Neural progenitor cell (in vitro differentiated cells): ENCODE measurements at regions not wholly inside any gene's neighbourhood (a gene's known extent, or its start where the extent isn't known, plus 50 kb on each side); places are given as distances from the start of the nearest gene placed in this dataset.

ENCODE experiments used
- CTCF ChIP-seq: fragments of 200-600 bp; sonication (generic); IDR thresholded peaks from 2 replicates; pipeline ENCODE4 v1.5.1; 2017; ENCODE audit warnings: antibody characterized with exemption, mild to moderate bottlenecking
- EZH2 ChIP-seq: fragments of 200-600 bp; sonication (generic); IDR thresholded peaks from 2 replicates; pipeline ENCODE4 v1.6.1; 2017; ENCODE audit warnings: antibody characterized with exemption, mild to moderate bottlenecking, moderate library complexity
- EZH2phosphoT487 ChIP-seq: fragments of 200-600 bp; sonication (generic); IDR thresholded peaks from 2 replicates; pipeline ENCODE4 v1.6.1; 2017; ENCODE audit warnings: antibody characterized with exemption

- no peak for TF ChIP-seq EZH2
- no peak for TF ChIP-seq CTCF
- no peak for TF ChIP-seq EZH2phosphoT487
These were observed 225.0 kb downstream of the ESM1 start for GRCh38 chr5:54760182-54760935.
